Aorta (tissue), 5 donors: ENCODE measurements at regions not wholly inside any gene's neighbourhood (a gene's known extent, or its start where the extent isn't known, plus 50 kb on each side); places are given as distances from the start of the nearest gene placed in this dataset.
"Not testable (repeated sequence)": the region's sequence is repeated elsewhere in the genome, so short reads cannot be mapped to it uniquely, and the experiment has no call there.

ENCODE experiments used
- ATAC-seq: fragments of 200-7000 bp; cut with Tn5 transposase; one replicate; pipeline ENCODE4 v1.9.1; 2022; ENCODE audit warnings: moderate library complexity; ENCODE audit not compliant: low FRiP score
- DNase-seq, 2 donors: peaks; one replicate each; pipeline ENCODE4 v3.0.0-alpha.2; 2020
- H3K27ac ChIP-seq, 2 donors: one replicate each; pipeline ENCODE4 v1.5.1; 2013; ENCODE audit warnings: low read length in 2 of 2, mild to moderate bottlenecking in 2 of 2, moderate library complexity in 2 of 2, control low read depth in 1 of 2, inconsistent platforms in 1 of 2, low read depth in 1 of 2
- H3K27me3 ChIP-seq, 2 donors: one replicate each; pipeline ENCODE4 v1.6.1; 2013; ENCODE audit warnings: control low read depth in 1 of 2, low read length in 1 of 2, mild to moderate bottlenecking in 1 of 2, moderate library complexity in 1 of 2; ENCODE audit not compliant: insufficient read depth in 2 of 2, control insufficient read depth in 1 of 2
- H3K36me3 ChIP-seq, 2 donors: one replicate each; pipeline ENCODE4 v1.6.1; 2013; ENCODE audit warnings: control low read depth in 1 of 2, low read length in 1 of 2, mild to moderate bottlenecking in 1 of 2; ENCODE audit not compliant: insufficient read depth in 2 of 2, control insufficient read depth in 1 of 2
- H3K4me1 ChIP-seq, 2 donors: one replicate each; pipeline ENCODE4 v1.6.1; 2013; ENCODE audit warnings: low read length in 2 of 2, control low read depth in 1 of 2, mild to moderate bottlenecking in 1 of 2, moderate library complexity in 1 of 2; ENCODE audit not compliant: insufficient read depth in 2 of 2, control insufficient read depth in 1 of 2
- H3K4me3 ChIP-seq, 2 donors: one replicate each; pipeline ENCODE4 v1.5.1; 2013; ENCODE audit warnings: low read length in 2 of 2, control low read depth in 1 of 2, mild to moderate bottlenecking in 1 of 2
- H3K9me3 ChIP-seq: one replicate; pipeline ENCODE4 v1.6.1; 2013; ENCODE audit warnings: mild to moderate bottlenecking, low read length; ENCODE audit not compliant: control insufficient read depth
- WGBS, 2 donors: extraction: QIAGEN DNeasy Blood & Tissue Kit; methylation state at CpG; one replicate each; pipeline ENCODE4 v1.1.7; 2013; 5-methylcytosine and 5-hydroxymethylcytosine counted together
- intact Hi-C, 2 donors: fragments of 100-400 bp; cut with DNase I; formaldehyde crosslinking; loops; one replicate each; pipeline versions ENCODE4 v1.14.2 to v1.15.0; 2022
- donor health status: healthy with polysubstance abuse.
- donor health status: Bipolar disorder and iron deficiency.
- donor health status: DM: no; HTN: no; CAD: no.
- donor health status: DM: no; HTN: no; CAD: no.
- donor health status: DM: yes; HTN: yes; CAD: no.

DNA sequence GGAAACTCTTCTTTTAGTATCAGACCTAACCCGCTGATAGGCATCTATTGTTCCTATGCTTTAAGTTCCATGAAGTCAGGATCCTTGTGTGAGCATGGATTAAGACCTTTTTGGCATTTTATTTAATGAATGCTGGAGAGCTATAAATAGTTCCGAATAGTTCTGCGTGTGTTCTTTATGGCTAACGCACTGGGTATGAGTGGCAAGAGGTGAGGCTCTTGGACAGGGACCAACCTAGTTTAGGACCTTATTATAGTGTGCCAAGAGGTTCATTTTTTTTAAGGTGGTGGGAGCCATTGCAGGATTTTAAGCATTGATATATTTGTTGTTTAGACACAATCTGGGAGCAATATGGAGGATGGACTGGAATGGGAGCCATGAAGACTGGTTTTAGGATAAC, 71.8 kb downstream of the KPNA2 start:
- Histone ChIP-seq H3K27ac (no peak overlapping the region), H3K4me1 (no peaks in the 10 kb centered on the region), H3K9me3 (no peaks in the 10 kb centered on the region), H3K27me3 (no peaks in the 10 kb centered on the region), H3K36me3 (no peaks in the 10 kb centered on the region), H3K4me3 (no peak overlapping the region)
- intact Hi-C loops, result loop anchor here in 1 of 2 donors (10.0 kb wide), 2 partner anchors 97 to 137 kb away; partner anchors contain the start of gene AMZ2
- no peak for DNase-seq
- no peak for ATAC-seq
- WGBS, 2 donors, result 18 to 23% methylated on average over 4 of the region's 4 CpGs

DNA sequence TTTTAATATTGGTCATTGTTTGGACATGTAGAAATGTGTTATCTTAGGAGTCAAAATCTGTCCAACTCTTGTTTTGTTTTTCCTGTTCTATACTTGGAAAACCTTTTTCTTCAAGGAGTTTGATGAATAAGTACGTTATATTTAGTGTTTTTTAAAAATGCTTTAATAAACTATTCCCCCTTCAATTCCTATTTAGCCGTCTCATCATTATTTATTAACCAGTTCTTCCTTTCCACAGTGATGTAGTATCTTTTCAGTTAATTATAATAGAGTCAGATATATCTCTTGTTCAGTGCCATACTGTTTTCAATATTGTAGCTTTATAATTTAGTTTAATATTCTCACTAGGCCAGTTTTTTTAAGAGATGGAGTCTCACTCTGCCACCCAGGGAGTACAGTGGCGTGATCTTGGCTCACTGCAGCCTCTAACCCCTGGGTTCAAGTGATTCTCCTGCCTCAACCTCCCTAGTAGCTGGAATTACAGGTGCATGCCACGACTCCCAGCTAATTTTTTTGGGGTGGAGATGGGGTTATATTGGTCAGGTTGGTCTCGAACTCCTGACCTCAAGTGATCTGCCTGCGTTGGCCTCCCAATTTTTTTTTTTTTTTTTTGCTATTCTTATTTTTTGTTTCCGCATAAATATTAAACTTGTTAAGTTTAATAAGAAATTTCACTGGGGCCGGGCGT, 72.9 kb downstream of the KPNA2 start:
- no peak for ATAC-seq
- Histone ChIP-seq H3K36me3 (no peaks in the 10 kb centered on the region), H3K27ac (no peak overlapping the region), H3K4me1 (no peaks in the 10 kb centered on the region), H3K4me3 (no peak overlapping the region), H3K27me3 (no peaks in the 10 kb centered on the region), H3K9me3 (no peaks in the 10 kb centered on the region)
- 79 to 86% methylated on average over 9 of the region's 9 CpGs for WGBS, 2 donors
- no peak for DNase-seq
- intact Hi-C loops, result loop anchor here in 1 of 2 donors (10.0 kb wide), 2 partner anchors 96 to 136 kb away; partner anchors contain the start of gene AMZ2

DNA sequence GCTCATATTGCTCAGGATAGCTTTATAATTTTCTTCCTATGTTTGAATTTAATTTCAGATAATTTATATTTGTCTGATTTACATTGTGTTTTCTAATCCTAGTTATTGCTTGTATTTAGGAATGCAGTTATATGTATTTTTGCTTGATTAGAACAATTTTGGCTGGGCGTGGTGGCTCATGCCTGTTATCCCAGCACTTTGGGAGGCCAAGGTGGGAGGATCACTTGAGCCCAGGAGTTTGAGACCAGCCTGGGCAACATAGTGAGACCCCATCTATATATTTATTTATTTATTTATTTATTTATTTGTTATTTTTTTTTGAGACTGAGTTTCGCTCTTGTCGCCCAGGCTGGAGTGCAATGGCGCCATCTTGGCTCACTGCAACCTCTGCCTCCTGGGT, 73.9 kb downstream of the KPNA2 start:
- H3K4me3 ChIP-seq, H3K36me3 ChIP-seq, DNase-seq, H3K9me3 ChIP-seq, H3K27me3 ChIP-seq, H3K4me1 ChIP-seq, H3K27ac ChIP-seq, ATAC-seq: not testable (repeated sequence)
- 97 to 98% methylated on average over 4 of the region's 4 CpGs for WGBS, 2 donors
- intact Hi-C loops, result loop anchor here in 1 of 2 donors (10.0 kb wide), 2 partner anchors 95 to 135 kb away; partner anchors contain the start of gene AMZ2

DNA sequence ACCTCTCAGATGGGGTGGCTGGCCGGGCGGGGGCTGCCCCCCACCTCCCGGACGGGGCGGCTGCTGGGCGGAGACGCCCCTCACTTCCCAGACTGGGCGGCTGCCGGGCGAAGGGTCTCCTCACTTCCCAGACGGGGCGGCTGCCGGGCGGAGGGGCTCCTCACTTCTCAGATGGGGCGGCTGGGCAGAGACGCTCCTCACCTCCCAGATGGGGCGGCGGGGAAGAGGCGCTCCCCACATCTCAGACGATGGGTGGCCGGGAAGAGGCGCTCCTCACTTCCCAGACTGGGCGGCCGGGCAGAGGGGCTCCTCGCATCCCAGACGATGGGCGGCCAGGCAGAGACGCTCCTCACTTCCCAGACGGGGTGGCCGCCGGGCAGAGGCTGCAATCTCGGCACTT, 80.7 kb downstream of the KPNA2 start:
- H3K27me3 ChIP-seq, H3K36me3 ChIP-seq, ATAC-seq, H3K9me3 ChIP-seq, H3K27ac ChIP-seq, H3K4me3 ChIP-seq, DNase-seq, intact Hi-C loops, H3K4me1 ChIP-seq: not testable (repeated sequence)
- 95 to 96% methylated on average over 17 to 32 of the region's 32 CpGs for WGBS, 2 donors

DNA sequence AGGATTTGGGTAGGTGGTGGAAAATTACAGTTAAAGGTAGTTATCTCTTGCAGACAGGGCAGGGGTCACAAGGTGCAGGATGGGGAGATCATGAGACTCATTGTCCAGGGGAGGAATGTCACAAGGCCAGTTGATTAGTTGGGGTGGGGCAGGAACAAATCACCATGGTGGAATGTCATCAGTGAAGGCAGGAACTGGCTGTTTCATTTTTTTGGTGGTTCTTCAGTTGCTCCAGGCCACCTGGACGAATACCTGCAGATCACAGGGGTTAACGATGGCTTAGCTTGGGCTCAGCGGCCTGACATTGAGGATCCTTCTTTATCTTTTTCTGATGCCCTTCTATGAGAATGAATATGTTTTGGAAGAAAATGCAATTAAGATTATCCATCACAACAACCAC, 87.1 kb downstream of the KPNA2 start:
- ATAC-seq, result no peak
- Histone ChIP-seq H3K27me3 (no peaks in the 10 kb centered on the region), H3K36me3 (peaks cover 0 to 7% of the 10 kb centered on the region in 2 donors), H3K27ac (no peak overlapping the region), H3K4me3 (no peak overlapping the region), H3K4me1 (no peaks in the 10 kb centered on the region), H3K9me3 (no peaks in the 10 kb centered on the region)
- 96 to 97% methylated on average over 3 of the region's 3 CpGs for WGBS, 2 donors
- DNase-seq, result no peak
- intact Hi-C loops, result no loop called here

DNA sequence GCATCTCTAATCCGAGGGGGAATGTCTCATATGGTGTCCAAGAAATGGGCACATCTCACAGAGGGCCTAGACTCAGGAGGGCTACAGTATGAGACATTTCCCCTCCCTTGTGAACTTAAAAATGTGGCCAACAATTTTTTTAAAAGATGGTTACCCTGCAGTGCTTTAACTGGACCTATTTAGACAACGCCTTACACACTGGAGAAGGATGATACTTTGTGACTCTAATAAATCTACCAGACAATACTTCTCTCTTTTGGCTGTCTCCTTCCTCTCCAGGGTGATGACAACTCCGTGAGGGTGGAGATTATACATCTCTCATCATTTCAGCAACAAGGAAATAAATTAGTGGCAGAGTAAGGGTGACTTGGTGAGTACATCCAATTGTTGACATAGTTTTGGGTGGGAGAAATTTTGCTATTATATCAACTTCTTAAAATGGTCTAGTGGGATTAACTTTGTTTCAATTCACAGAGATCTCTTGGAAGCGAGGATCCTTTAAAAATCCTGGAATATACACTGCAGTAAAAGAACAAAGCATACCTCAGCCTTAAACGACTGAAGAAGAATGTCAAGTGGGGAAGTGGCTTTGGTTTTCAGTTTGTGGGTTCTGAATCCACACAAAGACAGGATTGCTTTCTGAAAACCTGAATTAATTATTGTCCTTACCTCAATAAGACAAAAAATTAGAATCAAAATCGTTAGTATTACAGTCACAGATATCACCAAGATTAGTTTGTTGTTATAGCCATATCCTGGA, 89.8 kb downstream of the KPNA2 start:
- Histone ChIP-seq H3K27ac (no peak overlapping the region), H3K36me3 (peaks cover 0 to 5% of the 10 kb centered on the region in 2 donors), H3K4me3 (no peak overlapping the region), H3K27me3 (no peaks in the 10 kb centered on the region), H3K9me3 (no peaks in the 10 kb centered on the region), H3K4me1 (no peaks in the 10 kb centered on the region)
- ATAC-seq (no peak), DNase-seq (no peak)
- WGBS, 2 donors, result 64 to 68% methylated on average over 6 of the region's 6 CpGs
- intact Hi-C loops, result no loop called here

DNA sequence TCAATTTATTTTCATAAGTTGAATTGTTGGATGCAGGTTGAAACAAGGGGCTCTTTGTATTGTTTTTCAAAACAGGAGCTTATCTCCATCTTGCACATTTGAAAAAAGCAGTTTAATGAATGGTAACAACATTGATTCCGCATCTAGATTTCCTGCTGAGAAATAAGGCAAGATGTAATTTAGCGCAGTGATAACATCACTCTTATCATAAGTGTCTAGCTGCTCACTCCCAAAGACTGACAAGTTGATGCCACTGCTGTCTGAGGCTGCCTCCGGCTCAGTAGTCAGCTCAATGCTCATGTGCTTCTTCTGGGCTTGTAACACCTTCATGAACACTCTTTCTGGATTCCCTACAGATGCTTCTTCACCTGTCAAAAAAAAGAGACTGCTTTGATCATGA, 92.4 kb downstream of the KPNA2 start:
- peaks cover 0 to 5% of the 10 kb centered on the region in 2 donors for H3K36me3 ChIP-seq
- H3K27ac ChIP-seq, result no peak overlapping the region
- DNase-seq (no peak), ATAC-seq (no peak)
- intact Hi-C loops, result no loop called here
- H3K4me3 ChIP-seq, result no peak overlapping the region
- WGBS, 2 donors, result 94 to 96% methylated on average over 3 of the region's 3 CpGs
- H3K9me3 ChIP-seq, result no peaks in the 10 kb centered on the region
- H3K4me1 ChIP-seq, result no peaks in the 10 kb centered on the region
- H3K27me3 ChIP-seq, result no peaks in the 10 kb centered on the region

DNA sequence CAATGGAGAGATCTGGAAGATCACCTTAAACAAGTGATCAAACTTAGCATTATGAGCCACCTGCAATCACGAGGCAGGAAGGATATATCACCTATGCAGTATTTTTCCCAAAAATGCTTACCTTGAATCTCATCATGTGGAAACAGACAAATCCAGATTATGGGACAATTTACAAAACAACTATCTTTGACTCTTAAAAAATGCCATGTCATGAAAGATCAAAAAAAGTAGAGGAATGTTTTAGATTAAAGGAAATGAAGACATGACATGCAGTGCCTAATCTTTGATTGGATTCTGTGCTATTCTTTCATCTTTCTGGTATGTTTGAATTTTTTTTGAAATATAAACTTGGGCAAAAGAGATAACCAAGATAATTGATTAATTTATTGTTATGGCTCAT, 95.9 kb downstream of the KPNA2 start:
- WGBS, 2 donors, result 94 to 100% methylated on average over 1 of the region's 1 CpG
- Histone ChIP-seq H3K27me3 (no peaks in the 10 kb centered on the region), H3K4me3 (no peak overlapping the region), H3K4me1 (no peaks in the 10 kb centered on the region), H3K27ac (no peak overlapping the region), H3K9me3 (no peaks in the 10 kb centered on the region), H3K36me3 (peaks cover 0 to 3% of the 10 kb centered on the region in 2 donors)
- intact Hi-C loops, result no loop called here
- ATAC-seq (no peak), DNase-seq (no peak)
